A549 (cell line): ENCODE measurements at regions not wholly inside any gene's neighbourhood (a gene's known extent, or its start where the extent isn't known, plus 50 kb on each side); places are given as distances from the start of the nearest gene placed in this dataset.

Experiments used
- ATAC-seq, 2 experiments: fragments of 200-7000 bp in 1 of 2; fragments of >200 bp in 1 of 2; cut with Nextera tagmentation in 1 of 2; cut with Tn5 transposase in 1 of 2; 3 replicates each; pipeline versions ENCODE4 v1.8.0 to v1.9.1; 2018 to 2020; ENCODE audit warnings: mild to moderate bottlenecking in 1 of 2, moderate library complexity in 1 of 2
- CTCF ChIA-PET: fragments of 300-600 bp; sonication (Branson Sonifier 250); formaldehyde crosslinking; extraction: SDS; loops from one replicate; lab custom pipeline; 2021; ENCODE audit warnings: antibody characterized with exemption, inconsistent platforms; lab: Yijun Ruan, JAX
- POLR2A ChIA-PET: fragments of 350-600 bp; formaldehyde crosslinking; extraction: SDS; loops from one replicate; lab custom pipeline; 2021; ENCODE audit warnings: antibody characterized with exemption, inconsistent platforms; lab: Yijun Ruan, JAX
- DNase-seq, 2 experiments: peaks; one replicate each; pipeline versions ENCODE4 v3.0.0 to v3.0.0-alpha.2; 2011 to 2016; ENCODE audit warnings: low read depth in 1 of 2, low spot score in 1 of 2
- FAIRE-seq: peaks from 2 replicates; lab custom pipeline; 2011; peaks lifted over from hg19 to GRCh38; lab: Jason Lieb, UNC
- H3K27ac ChIP-seq, 2 experiments: fragments of >200 bp; sonication (Bioruptor Twin); formaldehyde crosslinking; 3 replicates each; pipeline ENCODE4 v1.5.1; 2016 to 2017
- H3K4me1 ChIP-seq: fragments of >200 bp; sonication (Bioruptor Twin); formaldehyde crosslinking; 3 replicates; pipeline ENCODE4 v1.6.1; 2016
- H3K4me2 ChIP-seq: fragments of >200 bp; sonication (Bioruptor Twin); formaldehyde crosslinking; 3 replicates; pipeline ENCODE4 v1.6.1; 2016
- H3K4me3 ChIP-seq: fragments of >200 bp; sonication (Bioruptor Twin); formaldehyde crosslinking; 3 replicates; pipeline ENCODE4 v1.5.1; 2016
- H3K9me3 ChIP-seq: fragments of >200 bp; sonication (Bioruptor Twin); formaldehyde crosslinking; 3 replicates; pipeline ENCODE4 v1.6.1; 2016
- CBX8 ChIP-seq: fragments of 200-600 bp; sonication (generic); IDR thresholded peaks from 2 replicates; pipeline ENCODE4 v1.6.1; 2016
- CHD2 ChIP-seq: fragments of 150-350 bp; IDR thresholded peaks from 2 replicates; pipeline ENCODE4 v1.6.1; 2014; ENCODE audit warnings: low read length; ENCODE audit not compliant: partially characterized antibody
- HDAC2 ChIP-seq: fragments of 200-600 bp; sonication (generic); IDR thresholded peaks from 2 replicates; pipeline ENCODE4 v1.6.1; 2016
- HEYL ChIP-seq: fragments of 250-450 bp; sonication (Bioruptor Pico); IDR thresholded peaks from 2 replicates; pipeline ENCODE4 v1.8.0; 2021; ENCODE audit warnings: mild to moderate bottlenecking, moderate library complexity
- MAFK ChIP-seq: fragments of 450-650 bp; IDR thresholded peaks from 2 replicates; pipeline ENCODE4 v1.6.1; 2014; ENCODE audit not compliant: partially characterized antibody
- POLR2AphosphoS2 ChIP-seq: conservative IDR thresholded peaks from 2 replicates; pipeline ENCODE4 v1.6.1; 2012; ENCODE audit warnings: low read length, improper control_type of control experiment, inconsistent platforms
- REST ChIP-seq: fragments of 200-600 bp; sonication (generic); IDR thresholded peaks from 2 replicates; pipeline ENCODE4 v1.6.1; 2016; ENCODE audit warnings: antibody characterized with exemption, mild to moderate bottlenecking, moderate library complexity
- TP53 ChIP-seq: fragments of 250-450 bp; sonication (Bioruptor Pico); IDR thresholded peaks from 2 replicates; pipeline ENCODE4 v1.5.0; 2021; ENCODE audit warnings: mild to moderate bottlenecking, moderate library complexity
- WGBS: methylation state at CpG from one replicate; pipeline ENCODE4 v1.1.6; 2017; ENCODE audit errors: missing lambda C conversion rate; 5-methylcytosine and 5-hydroxymethylcytosine counted together
- TF ChIP-seq, protein P1 (sequence below): fragments of 250-450 bp; sonication (Bioruptor Pico); IDR thresholded peaks from 2 replicates; pipeline ENCODE4 v1.5.0; 2021; ENCODE audit warnings: mild to moderate bottlenecking, moderate library complexity, borderline replicate concordance
- TF ChIP-seq, protein P2 (sequence below): IDR thresholded peaks from 2 replicates; pipeline ENCODE4 v1.6.1; 2012
- TF ChIP-seq, protein P3 (sequence below): fragments of 150-350 bp; IDR thresholded peaks from 2 replicates; pipeline ENCODE4 v1.6.1; 2014; ENCODE audit warnings: low read depth, mild to moderate bottlenecking, low read length
- TF ChIP-seq, protein P4 (sequence below): fragments of >200 bp; sonication (Bioruptor Twin); formaldehyde crosslinking; IDR thresholded peaks from 3 replicates; pipeline ENCODE4 v1.5.1; 2016

- DNase-seq (no peak), FAIRE-seq (no peak)
- CTCF ChIA-PET, result no interaction called here
- no peak overlapping the region for H3K27ac ChIP-seq
- TF ChIP-seq, protein P1, sequence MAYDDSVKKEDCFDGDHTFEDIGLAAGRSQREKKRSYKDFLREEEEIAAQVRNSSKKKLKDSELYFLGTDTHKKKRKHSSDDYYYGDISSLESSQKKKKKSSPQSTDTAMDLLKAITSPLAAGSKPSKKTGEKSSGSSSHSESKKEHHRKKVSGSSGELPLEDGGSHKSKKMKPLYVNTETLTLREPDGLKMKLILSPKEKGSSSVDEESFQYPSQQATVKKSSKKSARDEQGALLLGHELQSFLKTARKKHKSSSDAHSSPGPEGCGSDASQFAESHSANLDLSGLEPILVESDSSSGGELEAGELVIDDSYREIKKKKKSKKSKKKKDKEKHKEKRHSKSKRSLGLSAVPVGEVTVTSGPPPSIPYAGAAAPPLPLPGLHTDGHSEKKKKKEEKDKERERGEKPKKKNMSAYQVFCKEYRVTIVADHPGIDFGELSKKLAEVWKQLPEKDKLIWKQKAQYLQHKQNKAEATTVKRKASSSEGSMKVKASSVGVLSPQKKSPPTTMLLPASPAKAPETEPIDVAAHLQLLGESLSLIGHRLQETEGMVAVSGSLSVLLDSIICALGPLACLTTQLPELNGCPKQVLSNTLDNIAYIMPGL (CRISPR knock-in tag), result no peak
- TF ChIP-seq, protein P2, sequence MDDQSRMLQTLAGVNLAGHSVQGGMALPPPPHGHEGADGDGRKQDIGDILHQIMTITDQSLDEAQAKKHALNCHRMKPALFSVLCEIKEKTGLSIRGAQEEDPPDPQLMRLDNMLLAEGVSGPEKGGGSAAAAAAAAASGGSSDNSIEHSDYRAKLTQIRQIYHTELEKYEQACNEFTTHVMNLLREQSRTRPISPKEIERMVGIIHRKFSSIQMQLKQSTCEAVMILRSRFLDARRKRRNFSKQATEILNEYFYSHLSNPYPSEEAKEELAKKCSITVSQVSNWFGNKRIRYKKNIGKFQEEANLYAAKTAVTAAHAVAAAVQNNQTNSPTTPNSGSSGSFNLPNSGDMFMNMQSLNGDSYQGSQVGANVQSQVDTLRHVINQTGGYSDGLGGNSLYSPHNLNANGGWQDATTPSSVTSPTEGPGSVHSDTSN, result no peak
- TF ChIP-seq CHD2 (no peak), POLR2AphosphoS2 (no peak), CBX8 (no peak), HEYL (no peak), TP53 (no peak), REST (no peak)
- TF ChIP-seq, protein P3, sequence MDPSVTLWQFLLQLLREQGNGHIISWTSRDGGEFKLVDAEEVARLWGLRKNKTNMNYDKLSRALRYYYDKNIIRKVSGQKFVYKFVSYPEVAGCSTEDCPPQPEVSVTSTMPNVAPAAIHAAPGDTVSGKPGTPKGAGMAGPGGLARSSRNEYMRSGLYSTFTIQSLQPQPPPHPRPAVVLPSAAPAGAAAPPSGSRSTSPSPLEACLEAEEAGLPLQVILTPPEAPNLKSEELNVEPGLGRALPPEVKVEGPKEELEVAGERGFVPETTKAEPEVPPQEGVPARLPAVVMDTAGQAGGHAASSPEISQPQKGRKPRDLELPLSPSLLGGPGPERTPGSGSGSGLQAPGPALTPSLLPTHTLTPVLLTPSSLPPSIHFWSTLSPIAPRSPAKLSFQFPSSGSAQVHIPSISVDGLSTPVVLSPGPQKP, result no peak
- TF ChIP-seq, all 56 proteins: peak for 0
- POLR2A ChIA-PET, result no interaction called here
- H3K9me3 ChIP-seq, result no peaks in the 10 kb centered on the region
- no peak overlapping the region for H3K4me2 ChIP-seq
- H3K4me1 ChIP-seq, result no peaks in the 10 kb centered on the region
- no peak for ATAC-seq
- 33% methylated on average over 2 of the region's 2 CpGs for WGBS
- H3K4me3 ChIP-seq, result no peak overlapping the region
Observed at GRCh38 chr4:126784966-126785580, 847.7 kb upstream of the INTU start.

GRCh38 chr4:126790633-126791032, 842.1 kb upstream of the INTU start:
- DNase-seq (no peak), FAIRE-seq (no peak)
- 6% methylated on average over 1 of the region's 1 CpG for WGBS
- CTCF ChIA-PET, result no interaction called here
- no peak for TF ChIP-seq HDAC2
- TF ChIP-seq, all 56 proteins: peak for 0
- Histone ChIP-seq H3K4me1 (no peaks in the 10 kb centered on the region), H3K9me3 (no peaks in the 10 kb centered on the region), H3K27ac (no peak overlapping the region), H3K4me2 (no peak overlapping the region), H3K4me3 (no peak overlapping the region)
- POLR2A ChIA-PET, result no interaction called here
- ATAC-seq, result no peak

GRCh38 chr4:126794363-126794762, 838.4 kb upstream of the INTU start:
- DNase-seq, result peak in 1 of 2 experiments; percentile 7
- FAIRE-seq, result no peak
- POLR2A ChIA-PET, result no interaction called here

More at GRCh38 chr4:126794363-126794762, 838.4 kb upstream of the INTU start:
- H3K27ac ChIP-seq, result no peak overlapping the region
- H3K4me2 ChIP-seq, result no peak overlapping the region
- ATAC-seq, result no peak
- H3K4me1 ChIP-seq, result no peaks in the 10 kb centered on the region
- WGBS, result 36% methylated on average over 2 of the region's 2 CpGs
- TF ChIP-seq, protein P4, sequence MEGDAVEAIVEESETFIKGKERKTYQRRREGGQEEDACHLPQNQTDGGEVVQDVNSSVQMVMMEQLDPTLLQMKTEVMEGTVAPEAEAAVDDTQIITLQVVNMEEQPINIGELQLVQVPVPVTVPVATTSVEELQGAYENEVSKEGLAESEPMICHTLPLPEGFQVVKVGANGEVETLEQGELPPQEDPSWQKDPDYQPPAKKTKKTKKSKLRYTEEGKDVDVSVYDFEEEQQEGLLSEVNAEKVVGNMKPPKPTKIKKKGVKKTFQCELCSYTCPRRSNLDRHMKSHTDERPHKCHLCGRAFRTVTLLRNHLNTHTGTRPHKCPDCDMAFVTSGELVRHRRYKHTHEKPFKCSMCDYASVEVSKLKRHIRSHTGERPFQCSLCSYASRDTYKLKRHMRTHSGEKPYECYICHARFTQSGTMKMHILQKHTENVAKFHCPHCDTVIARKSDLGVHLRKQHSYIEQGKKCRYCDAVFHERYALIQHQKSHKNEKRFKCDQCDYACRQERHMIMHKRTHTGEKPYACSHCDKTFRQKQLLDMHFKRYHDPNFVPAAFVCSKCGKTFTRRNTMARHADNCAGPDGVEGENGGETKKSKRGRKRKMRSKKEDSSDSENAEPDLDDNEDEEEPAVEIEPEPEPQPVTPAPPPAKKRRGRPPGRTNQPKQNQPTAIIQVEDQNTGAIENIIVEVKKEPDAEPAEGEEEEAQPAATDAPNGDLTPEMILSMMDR, result no peak
- no peak for TF ChIP-seq MAFK
- CTCF ChIA-PET, result no interaction called here
- H3K4me3 ChIP-seq, result no peak overlapping the region
- H3K9me3 ChIP-seq, result no peaks in the 10 kb centered on the region
